GM21515 (cell line): ENCODE measurements at regions not wholly inside any gene's neighbourhood (a gene's known extent, or its start where the extent isn't known, plus 50 kb on each side); places are given as distances from the start of the nearest gene placed in this dataset.
"Not testable (repeated sequence)": the region's sequence is repeated elsewhere in the genome, so short reads cannot be mapped to it uniquely, and the experiment has no call there.

ENCODE experiments used
- ATAC-seq: cut with Tn5 transposase; IDR thresholded peaks from one replicate; pipeline ENCODE4 v1.9.1; 2021; ENCODE audit not compliant: unreplicated experiment

DNA sequence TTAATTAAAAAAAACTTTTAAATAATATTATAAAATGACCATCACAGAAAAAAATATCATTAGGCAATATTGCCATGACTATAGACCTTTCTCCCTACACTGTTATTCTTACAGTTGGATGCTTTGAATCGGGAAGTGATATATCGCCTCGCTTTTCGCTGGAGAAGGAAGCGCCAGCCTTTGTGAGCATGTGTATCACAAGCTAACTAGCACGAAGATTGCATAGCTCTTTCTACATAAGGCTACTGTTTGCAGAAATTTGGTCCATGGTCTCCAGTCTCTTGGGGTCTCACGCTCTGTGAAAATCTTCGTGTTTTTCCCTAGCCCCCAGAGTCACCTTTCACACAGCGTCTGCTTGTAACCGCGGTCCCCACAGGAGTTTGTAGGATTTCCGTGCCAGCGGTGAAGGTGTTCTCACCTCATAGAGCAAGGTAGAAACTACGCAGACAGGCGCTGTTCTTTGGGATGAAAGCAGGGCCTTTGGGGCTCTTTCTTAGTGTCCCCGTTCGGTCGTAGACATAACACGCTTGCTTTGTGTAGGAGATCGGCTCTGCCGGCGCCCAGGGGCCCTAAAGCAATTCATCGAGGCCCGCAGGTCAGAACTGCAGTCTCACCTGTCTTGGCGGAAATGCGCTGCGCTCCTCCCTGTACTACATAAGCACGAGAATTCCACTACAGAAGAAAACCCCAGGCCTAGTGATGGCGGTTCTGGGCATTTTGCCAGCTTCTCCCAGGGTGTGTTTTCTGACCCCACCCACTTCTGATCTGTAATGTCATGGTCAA, 214.5 kb upstream of the NOTCH2NLA start:
- not testable (repeated sequence) for ATAC-seq

DNA sequence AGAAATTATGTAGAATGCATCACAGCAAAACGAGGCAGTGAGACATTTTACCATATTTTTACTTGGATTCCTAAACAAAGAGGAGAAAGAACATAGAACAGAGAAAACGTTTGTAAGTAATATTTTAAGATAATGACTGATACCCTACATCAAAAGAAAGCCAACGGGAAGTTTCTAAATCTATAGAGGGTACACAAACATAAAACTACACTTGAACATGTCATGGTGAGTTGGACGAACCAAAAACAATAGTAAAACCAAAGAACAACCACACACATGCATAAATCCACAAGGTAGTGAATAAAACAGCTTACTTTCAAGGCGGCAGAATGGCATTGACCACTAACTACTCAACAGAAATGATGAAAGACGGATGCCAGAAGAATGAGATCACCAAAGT, 209.7 kb upstream of the NOTCH2NLA start:
- not testable (repeated sequence) for ATAC-seq

DNA sequence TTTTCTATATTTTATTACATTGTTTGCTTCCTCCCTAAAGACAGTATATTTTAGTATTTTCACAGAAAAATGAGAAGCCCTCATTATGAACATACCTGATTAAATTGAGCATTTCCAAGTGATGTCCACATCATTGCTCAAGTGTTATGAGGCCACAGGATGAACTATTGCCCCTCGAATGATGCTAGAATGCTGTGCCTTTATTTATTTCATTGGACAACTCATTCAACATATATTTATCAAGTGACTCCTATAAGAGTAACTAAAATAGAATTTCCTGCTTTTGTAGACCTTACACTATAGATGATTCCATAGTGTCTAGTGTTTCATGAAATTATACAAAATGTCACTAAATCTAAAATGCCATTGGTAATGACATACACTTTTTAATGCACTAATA, 187.8 kb upstream of the NOTCH2NLA start:
- ATAC-seq: not testable (repeated sequence)

DNA sequence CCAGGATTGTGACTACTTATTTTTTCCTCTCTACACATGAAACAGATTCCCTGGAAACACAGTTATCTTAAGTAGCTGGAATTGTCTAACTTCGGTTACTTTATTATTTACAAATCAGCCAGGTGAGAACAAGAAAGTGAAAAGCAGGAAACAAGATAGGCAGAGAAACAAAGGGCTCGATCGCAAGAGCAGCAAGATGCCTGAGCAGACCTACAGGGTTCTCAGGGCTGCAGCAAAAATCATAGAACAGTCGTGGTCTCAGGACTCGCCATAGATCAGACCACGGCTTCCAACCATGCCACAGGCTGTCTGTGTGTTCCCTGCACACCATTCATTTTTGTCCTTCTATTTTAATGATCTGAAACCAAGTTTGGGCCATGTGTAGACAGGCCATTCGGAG, 186.2 kb upstream of the NOTCH2NLA start:
- not testable (repeated sequence) for ATAC-seq

DNA sequence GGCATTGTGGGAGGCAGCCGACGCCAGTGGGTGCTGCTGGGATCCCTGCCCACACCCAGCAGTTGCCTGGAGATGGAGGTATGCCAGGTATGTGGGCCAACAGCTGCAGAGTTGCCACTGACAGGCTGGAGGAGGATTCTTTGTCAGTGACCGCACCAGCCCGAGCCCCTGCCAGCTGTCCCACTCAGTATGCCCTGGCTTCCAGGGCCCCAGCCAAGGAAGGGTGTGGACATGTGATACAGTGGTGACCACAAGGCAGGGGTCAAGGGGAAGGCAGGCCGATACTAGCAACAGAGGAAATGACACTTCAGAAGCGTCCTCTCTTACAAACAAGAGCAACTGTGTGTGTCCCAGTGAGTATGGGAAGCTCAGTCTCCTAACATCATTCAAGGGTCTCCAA, 185.1 kb upstream of the NOTCH2NLA start:
- not testable (repeated sequence) for ATAC-seq

DNA sequence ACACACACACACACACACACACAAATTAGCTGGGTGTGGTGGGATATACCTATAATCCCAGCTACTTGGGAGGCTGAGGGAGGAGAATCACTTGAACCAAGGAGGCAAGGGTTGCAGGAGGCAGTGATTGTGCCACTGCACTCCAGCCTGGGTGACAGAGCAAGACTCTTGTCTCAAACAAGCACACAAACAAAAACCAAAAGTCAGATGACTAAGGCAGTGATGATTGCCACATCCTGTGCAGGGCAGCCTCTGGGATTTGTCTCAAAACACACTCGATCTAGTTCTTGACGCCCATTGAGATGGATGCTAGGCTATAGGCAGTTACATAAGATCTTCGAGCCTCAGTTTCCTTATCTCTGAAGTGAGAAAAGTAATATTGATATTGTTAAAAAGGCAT, 183.1 kb upstream of the NOTCH2NLA start:
- ATAC-seq: not testable (repeated sequence)

DNA sequence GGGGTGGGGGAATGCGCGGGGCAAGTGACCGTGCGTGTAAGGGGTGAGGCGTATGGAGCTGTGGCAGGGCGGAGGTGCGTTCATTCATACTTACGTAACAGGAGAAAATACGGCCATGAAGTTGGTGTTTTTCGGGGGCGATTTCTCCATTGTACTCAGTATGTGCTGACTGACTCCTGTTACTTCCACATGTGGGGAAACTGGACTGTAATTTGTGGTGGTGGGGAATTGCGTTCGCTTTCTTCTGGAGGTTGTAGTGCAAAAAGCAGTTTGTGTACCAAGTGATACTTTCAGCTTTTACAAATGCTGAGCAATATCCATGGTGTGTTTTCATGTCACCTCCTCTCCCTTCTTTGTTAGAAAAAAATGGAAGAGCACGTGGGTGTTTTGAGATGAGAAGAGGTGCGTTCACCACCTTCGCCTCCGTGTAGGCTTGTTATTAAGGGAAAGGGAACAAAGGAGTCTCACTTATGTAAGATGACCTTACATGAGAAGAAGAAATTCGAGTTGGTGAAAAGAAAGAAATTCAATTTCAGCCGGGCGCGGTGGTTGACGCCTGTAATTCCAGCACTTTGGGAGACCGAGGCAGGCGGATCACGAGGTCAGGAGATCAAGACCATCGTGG, 181.1 kb upstream of the NOTCH2NLA start:
- ATAC-seq: not testable (repeated sequence)

DNA sequence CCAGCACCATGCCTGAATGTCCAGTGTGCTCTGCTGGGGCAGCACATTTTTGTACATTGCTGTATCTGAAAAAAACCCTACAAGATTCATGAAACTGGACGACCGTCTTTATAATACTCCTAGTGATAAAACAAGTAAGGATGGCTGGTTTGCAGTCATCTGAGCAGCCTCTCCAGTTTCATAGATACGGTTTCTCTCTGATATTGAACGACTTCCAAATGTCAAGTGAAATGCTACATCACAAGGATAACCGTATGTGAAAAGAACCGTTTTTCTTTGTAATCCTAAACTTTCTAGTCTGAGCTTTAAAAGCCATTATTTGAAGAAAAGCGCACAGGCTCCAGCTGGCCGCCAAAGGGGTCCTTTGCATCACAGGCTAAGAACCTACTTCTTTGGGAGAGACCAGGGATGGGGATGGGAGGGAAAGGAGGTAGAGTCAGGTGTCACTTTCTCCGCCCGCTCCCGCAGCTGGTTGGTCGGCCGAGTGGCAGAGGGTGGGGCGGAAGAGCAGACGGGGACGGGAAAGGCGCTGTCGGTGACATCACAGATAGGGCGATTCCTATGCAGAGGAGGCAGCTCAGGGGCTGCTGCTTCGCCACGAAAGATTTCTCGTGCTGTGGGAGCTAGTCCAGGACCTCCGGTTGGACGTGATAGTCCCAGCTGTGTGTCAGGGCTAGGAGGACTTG, 180.4 kb upstream of the NOTCH2NLA start:
- ATAC-seq: not testable (repeated sequence)

DNA sequence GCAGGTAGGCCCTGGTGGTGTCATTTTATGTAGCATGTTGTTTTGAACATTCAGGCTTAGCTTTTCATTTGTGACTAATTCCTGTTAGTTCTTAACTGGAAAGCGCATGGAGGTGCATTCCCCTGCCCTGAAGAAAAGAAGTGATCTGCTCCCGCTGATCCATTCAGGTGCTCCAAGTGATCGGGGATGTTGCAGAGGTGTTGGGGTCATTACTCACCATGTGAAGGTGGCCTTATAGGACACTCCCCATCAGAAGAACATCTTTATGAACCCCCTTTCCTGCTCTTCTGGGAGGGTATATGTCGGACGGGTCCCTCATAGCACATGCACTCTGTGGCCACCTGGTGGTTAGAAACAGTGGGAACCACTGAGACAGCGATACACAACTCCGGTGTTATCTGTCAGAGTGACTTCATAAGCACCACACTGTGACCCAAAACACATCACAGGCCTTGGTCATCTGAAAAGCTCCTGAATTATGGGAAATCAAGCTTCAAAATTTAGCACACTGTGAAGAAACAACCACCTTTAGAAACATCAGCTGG, 172.5 kb upstream of the NOTCH2NLA start:
- not testable (repeated sequence) for ATAC-seq

DNA sequence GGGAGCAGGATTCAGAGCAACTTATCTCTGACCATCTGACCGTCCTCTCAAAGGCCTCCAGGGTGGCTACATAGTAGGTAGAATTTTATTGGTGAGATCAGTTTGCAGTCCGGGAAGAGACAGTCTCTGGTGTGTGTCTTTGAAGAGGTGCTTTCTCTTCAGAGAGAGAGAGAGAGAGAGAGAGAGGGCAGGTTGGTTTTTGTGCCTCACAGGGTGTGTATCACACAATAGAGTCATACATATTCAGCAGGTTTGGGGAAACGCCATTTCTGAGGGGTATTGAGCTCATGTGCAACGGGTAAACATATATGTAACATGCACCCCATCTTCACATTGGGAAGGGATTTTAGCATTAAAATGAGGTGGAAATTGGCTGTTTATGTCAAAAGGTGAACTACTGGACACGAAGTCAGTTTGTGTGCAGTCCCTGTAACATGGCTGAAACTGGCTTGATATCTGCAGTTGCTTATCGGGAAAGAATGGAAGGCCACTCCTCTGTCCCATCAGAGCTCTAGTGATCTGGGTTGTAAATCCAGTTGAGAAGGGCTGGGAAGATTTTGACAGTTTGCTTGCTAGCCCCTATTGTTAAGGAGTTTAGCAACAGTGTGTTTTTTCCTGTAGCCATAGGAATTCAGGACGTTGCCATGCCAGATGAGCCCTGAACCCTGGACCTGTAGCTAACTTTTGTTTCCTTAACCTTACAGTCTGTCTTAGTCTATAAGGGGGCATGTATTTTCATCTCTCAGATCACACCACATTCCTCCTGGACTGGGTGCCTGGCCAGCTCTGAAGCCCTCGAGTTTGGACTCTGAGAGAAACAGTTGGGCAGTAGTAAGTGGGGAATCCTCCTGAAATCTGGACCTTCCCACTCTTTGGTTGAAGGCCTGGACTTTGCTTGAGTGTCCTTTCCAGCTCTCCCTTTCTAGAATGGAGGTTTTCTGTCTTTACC, 171.6 kb upstream of the NOTCH2NLA start:
- not testable (repeated sequence) for ATAC-seq

DNA sequence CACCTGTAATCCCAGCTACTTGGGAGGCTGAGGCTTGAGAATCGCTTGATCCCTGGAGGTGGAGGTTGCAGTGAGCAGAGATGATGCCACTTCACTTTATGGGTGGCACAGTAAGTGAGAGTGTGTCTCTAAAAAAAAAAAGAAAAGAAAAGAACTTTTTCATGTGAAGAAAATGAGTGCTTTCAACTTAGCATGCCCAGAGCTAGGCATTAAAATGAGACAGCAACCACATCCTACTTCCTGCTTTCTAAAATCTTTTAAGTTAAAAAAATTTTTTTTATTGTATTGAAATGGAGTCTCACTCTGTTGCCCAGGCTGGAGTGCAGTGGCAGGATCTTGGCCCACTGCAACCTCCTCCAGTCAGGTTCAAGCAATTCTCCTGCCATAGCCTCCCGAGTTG, 170.4 kb upstream of the NOTCH2NLA start:
- ATAC-seq: not testable (repeated sequence)

DNA sequence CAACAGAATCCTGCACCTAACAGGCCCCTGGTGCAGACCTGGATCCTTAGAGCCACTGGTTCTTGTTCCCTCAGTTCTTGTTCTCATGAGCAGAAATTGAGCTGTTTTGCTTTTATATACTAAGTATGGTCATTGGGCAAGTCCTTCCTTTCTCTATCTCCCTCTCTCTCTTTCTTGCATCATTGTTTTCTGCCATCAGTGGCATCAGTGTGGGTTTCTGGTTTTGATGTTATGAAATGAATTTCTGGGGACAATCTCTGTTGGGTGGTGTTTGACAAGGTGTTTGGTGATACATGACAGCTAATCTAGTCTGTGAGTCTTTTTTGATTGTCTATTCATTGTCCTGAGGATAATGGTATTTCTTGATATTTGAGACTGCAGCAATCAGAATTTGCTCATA, 168.0 kb upstream of the NOTCH2NLA start:
- ATAC-seq: not testable (repeated sequence)

DNA sequence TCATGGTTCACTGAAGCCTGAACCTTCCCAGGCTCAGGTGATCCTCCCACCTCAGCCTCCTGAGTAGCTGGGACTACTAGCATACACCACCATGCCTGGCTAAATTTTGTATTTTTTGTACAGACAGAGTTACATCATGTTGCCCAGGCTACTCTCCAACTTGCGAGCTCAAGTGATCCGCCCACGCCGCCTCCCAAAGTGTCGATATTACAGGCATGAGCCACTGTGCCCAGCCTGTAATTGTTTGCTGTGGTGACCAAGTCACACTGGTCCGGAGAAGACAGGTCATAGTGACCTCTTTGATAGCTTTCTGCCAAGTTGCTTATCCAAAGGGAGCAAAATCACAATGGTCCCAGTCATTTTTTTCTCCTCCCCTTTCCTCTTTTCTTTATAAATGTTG, 167.4 kb upstream of the NOTCH2NLA start:
- ATAC-seq: not testable (repeated sequence)

DNA sequence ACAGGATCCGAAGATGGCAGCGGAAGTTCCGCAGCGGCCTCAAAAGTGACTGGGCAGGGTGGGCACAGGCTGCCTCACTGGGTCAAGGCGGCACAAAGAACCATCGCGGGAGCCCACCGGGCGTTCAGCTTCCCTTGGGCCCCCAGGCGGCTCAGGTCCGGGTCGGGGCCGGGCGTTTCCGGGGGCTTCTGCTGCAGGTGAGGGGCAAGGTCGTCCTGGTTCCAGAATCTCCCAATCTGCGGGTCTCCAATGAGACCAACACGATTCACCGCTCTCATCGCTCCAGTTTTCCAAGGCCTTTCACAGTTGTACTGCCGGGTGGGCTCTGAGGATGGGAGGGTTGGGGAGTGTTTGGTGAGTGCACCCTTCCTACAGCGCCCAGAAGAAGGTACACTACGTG, 165.0 kb upstream of the NOTCH2NLA start:
- not testable (repeated sequence) for ATAC-seq

DNA sequence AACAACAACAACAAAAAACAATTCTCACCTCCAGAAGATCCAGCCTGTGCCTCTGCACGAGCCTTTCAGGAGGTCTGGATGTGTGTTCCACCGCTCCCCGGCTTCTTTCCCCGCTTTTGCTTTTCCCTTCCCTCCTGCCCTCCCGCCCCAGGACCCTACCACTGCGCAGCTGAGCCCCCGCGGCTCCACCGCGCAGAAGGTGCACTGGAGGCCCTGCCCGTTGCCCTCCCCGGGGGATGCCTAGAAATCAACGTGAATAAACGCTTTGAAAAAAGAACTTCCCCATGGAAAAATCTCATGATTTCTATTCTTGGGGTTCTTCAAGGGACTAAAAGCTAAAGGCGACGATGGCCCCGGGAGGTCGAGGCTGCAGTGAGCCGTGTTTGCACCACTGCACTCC, 164.3 kb upstream of the NOTCH2NLA start:
- not testable (repeated sequence) for ATAC-seq

DNA sequence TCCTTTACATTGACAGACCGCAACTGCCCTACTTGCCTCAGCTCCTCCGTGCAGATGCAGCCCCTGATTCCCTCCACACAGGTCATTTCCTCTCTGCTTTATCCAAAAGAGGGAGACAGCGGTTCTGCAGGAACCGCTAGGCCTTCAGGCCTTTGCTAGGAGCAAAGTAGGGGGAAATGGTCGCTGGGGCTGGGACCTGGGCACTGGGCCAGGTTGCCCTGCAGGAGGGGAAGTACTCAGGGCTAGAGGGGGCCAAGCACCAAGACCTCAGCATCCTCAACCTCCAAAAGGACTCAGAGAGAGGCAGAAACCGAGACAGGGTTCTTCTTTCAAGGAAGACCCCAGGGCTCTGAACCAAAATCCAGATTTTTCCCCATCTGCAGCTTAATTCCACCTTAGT, 160.4 kb upstream of the NOTCH2NLA start:
- not testable (repeated sequence) for ATAC-seq

DNA sequence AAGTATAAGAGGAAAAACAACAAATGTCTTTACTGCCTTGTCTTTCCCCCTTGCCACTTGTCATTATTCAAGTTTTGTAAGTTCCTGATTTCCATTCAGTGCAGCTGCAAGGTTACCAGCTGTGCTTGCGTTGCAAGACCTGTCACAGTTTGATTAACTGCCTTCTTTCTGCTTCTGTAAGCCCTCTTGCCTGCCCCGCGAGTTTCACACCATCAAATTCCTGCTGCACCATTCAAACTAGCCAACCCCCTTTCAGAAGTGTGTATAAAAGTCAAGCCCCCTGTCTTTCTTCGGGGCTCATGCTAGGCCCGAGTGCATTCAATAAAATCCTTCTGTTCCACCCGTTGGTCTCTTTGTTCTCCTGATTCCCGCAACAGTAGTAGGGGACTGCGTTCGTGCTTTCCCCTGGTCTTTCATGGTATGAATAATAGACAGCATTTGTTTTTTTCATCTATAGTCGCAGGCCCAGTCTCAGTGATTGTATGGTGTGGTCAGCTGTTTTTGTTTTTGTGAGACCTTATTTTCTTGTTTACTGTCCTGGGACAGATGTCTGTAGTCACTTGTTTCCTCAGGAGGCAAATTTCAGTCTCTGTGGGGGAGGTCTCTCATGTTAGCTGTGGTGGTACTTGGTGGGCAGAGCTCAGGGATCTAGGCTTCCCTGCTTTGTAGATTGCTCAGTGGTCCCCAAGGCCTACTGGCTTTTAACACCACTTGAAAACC, 159.1 kb upstream of the NOTCH2NLA start:
- peak; percentile 40 for ATAC-seq

DNA sequence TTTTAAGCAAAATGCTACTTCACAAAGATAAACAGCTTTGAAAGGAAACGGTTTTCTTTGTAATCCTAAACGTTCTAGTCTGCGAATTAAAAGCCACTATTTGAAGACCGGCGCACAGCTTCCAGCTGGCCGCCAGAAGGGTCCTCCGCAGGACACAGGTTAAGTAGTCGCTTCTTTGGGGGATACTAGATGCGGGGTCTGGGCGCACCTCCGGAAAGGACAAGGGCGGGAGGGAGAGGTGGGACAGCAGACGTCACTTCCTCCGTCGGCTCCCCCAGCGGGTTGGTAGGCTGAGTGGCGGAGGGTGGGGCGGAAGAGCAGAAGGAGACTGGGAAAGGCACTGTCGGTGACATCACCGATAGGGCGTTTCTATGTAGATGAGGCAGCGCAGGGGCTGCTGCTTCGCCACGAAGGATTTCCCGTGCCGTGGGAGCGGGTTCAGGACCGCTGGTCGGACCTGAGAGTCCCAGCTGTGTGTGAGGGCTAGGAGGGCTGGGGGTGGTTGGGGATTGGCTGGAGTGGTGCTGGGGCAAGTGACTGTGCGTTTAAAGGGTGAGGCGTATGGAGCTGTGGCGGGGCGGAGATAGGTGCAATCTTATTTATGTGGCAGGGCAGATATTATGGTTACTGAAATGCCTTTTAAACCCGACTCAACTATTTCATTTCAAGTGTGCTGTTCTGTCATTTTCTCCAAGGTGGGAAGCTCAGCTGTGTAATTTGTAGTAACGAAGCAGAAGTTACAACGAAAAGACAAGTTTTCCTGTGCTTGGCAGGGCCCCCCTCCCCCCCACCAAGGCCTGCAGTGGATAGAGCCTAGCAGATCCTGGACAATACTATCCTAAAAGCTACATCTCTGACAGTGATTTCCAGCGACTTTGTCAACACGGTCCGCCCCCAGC, 158.3 kb upstream of the NOTCH2NLA start:
- ATAC-seq: peak; percentile 92

DNA sequence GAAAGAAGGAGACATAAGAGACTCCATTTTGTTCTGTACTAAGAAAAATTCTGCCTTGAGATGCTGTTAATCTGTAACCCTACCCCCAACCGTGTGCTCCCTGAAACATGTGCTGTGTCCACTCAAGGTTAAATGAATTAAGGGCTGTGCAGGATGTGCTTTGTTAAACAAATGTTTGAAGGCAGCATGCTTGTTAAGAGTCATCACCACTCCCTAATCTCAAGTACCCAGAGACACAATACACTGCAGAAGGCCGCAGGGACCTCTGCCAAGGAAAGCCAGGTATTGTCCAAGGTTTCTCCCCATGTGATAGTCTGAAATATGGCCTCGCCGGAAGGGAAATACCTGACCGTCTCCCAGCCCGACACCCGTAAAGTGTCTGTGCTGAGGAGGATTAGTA, 152.4 kb upstream of the NOTCH2NLA start:
- ATAC-seq: not testable (repeated sequence)
